ENCODE measurements at regions not wholly inside any gene's neighbourhood (a gene's known extent, or its start where the extent isn't known, plus 50 kb on each side); places are given as distances from the start of the nearest gene placed in this dataset.
"Not testable (repeated sequence)": the region's sequence is repeated elsewhere in the genome, so short reads cannot be mapped to it uniquely, and the experiment has no call there.

GRCh38 chr5:164224236-164224635 lies 718.8 kb downstream of the MAT2B start:
- DNase-seq: no peak

GRCh38 chr5:164224772-164225171 lies 719.4 kb downstream of the MAT2B start:
- no peak for DNase-seq

DNA sequence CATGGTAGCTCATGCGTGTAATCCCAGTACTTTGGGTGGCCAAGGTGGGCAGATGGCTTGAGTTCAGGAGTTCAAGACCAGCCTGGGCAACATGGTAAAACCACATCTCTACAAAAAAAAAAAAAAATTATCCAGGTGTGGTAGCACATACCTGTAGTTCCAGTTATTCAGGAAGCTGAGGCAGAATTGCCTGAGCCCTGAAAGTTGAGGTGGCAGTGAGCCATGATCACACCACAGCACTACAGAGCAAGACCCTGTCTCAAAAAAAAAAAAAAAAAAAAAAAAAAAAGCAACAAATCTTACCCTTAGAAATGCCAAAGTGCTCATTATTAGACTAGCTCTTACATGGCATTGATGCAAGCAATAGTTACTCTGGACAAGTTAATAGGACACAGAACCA lies 724.9 kb downstream of the MAT2B start:
- DNase-seq: no peak

GRCh38 chr5:164233791-164234190 lies 728.4 kb downstream of the MAT2B start:
- DNase-seq: no peak

GRCh38 chr5:164234321-164234720 lies 728.9 kb downstream of the MAT2B start:
- no peak for DNase-seq

DNA sequence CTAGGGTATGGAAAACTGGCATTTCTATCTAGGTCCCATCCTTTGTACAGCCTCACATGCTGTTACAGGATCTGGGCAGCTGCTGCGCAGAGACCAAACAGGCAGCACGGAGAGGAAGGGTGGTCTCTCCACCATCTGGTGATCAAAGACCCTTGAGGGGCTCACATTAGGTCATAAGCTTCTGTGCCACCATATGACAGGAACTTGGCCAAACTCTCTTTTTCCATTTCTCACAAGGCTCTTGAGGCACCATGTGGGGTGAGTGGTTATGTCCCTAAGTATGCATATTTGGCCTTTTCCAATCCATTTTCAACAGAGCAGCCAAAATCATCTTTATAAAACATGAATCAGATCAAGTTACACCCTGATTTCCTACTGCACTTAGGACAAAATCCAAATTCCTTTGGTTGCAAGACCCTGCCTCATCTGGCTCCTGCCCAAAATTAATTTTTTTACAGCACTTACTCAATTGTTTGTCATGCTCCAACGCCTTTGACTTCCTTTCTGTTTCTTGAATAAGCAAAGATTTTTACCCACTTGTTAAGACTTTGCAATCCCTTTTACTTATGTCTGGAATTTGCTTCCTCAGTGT lies 730.0 kb downstream of the MAT2B start:
- DNase-seq: no peak

DNA sequence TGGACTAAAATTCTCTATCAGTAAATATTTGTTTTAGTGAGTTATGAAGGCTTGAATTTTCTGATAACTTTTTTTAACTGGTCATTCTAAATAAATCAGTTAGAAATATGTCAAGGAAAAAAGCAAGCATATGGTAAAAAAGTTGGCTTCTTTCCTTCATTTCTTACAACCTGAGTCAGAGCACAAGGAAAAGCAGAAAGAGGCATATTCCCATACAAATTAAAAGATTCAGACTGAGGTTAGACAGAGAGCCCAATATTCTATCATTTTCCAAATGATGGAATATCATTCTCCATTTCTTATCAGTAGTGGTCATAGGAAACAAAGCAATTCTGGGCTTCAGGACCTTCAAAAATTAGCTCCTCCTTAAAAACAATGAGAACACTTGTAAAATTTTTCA lies 732.1 kb downstream of the MAT2B start:
- no peak for DNase-seq

DNA sequence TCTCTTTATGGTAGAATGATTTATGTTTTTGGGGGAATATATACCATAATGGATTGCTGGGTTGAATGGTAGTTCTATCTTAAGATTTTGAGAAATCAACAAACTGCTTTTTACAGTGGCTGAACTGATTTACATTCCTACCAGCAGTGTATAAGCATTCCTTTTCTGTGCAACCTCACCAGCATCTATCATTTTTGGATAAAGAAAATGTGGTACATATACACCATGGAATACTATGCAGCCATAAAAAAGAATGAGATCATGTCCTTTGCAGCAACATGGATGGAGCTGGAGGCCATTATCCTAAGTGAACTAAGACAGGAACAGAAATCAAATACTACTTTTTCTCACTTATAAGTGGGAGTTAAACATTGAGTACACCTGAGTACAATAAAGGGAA lies 746.4 kb downstream of the MAT2B start:
- DNase-seq: not testable (repeated sequence)

- no peak for DNase-seq
These were observed 748.3 kb downstream of the MAT2B start for GRCh38 chr5:164253764-164254163.

GRCh38 chr5:164255598-164256213 lies 750.3 kb downstream of the MAT2B start:
- DNase-seq: no peak

- DNase-seq: no peak
These were observed 750.9 kb downstream of the MAT2B start for GRCh38 chr5:164256351-164256750.

DNA sequence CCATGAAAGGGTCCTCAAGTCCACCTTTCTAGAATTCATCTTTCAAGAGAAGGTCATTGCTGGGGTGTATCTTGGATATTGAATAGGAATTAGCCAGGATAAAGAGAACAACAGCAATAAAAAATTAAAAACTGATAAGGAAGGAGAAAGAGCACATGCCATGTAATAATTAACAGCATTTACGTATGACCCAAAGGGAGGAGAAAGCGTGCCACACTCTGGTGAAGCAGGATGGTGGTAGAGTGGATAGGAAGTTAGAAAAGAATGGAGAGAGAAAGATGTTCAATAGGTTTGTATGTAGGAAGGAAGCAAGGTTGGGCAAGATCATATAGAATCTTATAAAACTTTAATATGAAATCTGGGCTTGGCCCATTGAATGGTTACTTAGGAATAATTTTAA lies 751.5 kb downstream of the MAT2B start:
- DNase-seq: no peak

- no peak for DNase-seq
These were observed 760.1 kb downstream of the MAT2B start for GRCh38 chr5:164265566-164265965.

GRCh38 chr5:164266571-164266970 lies 761.2 kb downstream of the MAT2B start:
- DNase-seq: no peak

DNA sequence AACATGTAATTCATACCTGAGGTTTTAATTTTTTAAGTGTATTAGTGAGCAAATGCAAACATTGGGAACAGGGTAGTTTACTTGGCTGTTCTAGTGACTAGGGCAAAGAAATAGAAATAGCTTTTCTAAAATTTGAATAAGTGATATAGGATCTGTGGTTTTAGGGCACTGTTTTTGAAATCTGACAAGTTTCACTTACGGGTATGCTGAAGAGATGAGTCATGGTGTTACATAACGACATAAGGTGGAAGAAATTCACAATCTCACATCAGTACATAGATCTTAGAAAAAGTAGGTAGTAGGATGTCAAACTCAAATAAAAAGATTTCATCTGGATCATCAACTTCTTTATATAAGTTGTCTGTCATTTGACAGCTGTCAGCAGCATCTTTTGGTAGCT lies 772.3 kb downstream of the MAT2B start:
- no peak for DNase-seq

DNA sequence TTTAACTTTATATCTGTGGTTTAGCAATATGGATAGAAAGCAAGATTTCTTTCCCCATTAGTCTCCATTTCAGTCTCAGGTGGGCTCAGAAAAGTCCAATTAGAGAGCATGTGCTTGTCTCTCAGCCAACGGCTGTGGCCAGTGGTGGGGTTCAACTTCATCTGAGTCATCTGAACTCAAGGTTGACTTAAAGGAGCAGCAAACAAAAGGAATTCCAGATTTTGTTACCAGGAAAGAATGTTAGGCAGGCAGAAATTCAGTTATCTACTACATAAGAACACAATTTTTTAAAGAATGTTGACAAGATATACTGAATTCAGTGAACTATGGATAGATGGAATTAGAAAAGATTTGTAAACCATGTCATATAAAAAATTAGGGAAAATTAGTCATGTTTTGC lies 784.1 kb downstream of the MAT2B start:
- no peak for DNase-seq

GRCh38 chr5:164296603-164297080 lies 791.2 kb downstream of the MAT2B start:
- DNase-seq: no peak

- DNase-seq: no peak
These were observed 792.7 kb downstream of the MAT2B start for GRCh38 chr5:164298165-164298564.

- DNase-seq: no peak
These were observed 794.9 kb downstream of the MAT2B start for GRCh38 chr5:164300295-164300694.

- DNase-seq: no peak
These were observed 795.7 kb downstream of the MAT2B start for GRCh38 chr5:164301136-164301535.

- no peak for DNase-seq
These were observed 796.3 kb downstream of the MAT2B start for GRCh38 chr5:164301708-164302107.

DNA sequence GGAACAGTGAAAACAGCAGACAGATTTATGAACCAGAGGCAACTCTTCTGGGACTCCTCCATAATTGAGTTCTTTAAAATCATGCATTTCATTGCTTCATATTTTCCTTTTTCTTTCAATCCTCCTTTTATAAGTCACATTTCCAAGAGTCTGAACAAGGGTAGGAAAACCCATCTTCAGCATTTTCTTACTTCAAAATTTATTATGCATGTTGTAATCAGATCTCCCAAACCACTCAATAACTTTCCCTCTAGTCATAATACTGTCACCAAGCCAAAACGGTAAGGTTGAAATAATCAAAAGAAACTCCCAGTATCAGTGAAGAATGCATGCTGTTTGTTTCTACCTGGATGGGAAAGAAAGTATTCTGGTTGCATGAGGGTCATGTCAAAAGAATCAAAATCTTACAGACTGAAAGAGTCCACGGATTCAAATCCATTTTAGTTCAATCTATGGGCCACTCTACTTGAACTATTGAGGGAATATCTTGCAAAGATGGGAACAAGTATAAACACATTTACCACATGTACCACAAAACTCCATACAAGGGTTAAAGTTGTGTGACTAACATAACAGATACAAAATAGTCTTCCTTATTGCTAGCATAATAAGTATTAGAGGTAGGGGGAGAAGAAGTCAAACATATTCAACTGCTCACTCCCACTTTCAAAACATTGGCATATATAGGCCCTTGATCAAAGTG lies 797.3 kb downstream of the MAT2B start:
- DNase-seq: no peak

GRCh38 chr5:164303646-164304215 lies 798.3 kb downstream of the MAT2B start:
- DNase-seq: no peak

GRCh38 chr5:164306662-164307061 lies 801.2 kb downstream of the MAT2B start:
- DNase-seq: no peak
